Panc1 (cell line): ENCODE measurements at regions not wholly inside any gene's neighbourhood (a gene's known extent, or its start where the extent isn't known, plus 50 kb on each side); places are given as distances from the start of the nearest gene placed in this dataset.
"Not testable (repeated sequence)": the region's sequence is repeated elsewhere in the genome, so short reads cannot be mapped to it uniquely, and the experiment has no call there.

Source experiments
- ATAC-seq: fragments of 200-7000 bp; cut with Tn5 transposase; 2 replicates; pipeline ENCODE4 v1.9.1; 2020; ENCODE audit warnings: mild to moderate bottlenecking, moderate library complexity
- BruUV-seq: library from RNA; stranded (reverse); fragments of 400-500 nt; replicated peaks from 2 replicates; lab custom pipeline; 2021; lab: Mats Ljungman, UMichigan
- CTCF ChIA-PET: fragments of 300-600 bp; sonication (Branson Sonifier 250); formaldehyde crosslinking; loops from one replicate; lab custom pipeline; 2022; ENCODE audit warnings: antibody characterized with exemption; lab: Charles Lee
- POLR2A ChIA-PET: fragments of 300-600 bp; sonication (Branson Sonifier 250); formaldehyde crosslinking; loops from one replicate; lab custom pipeline; 2022; ENCODE audit warnings: antibody characterized with exemption; lab: Charles Lee
- DNase-seq: peaks from one replicate; pipeline ENCODE4 v3.0.0-alpha.2; 2010; ENCODE audit warnings: low read depth, low spot score
- H3K27ac ChIP-seq: 2 replicates; pipeline ENCODE4 v1.5.1; 2011; ENCODE audit warnings: mild to moderate bottlenecking, low read length, inconsistent platforms
- H3K27me3 ChIP-seq: fragments of 200-500 bp; sonication (Bioruptor generic); 2 replicates; pipeline ENCODE4 v1.6.0; 2014; ENCODE audit warnings: low read length, inconsistent platforms; ENCODE audit not compliant: control insufficient read depth, insufficient read depth
- H3K36me3 ChIP-seq: fragments of 200-500 bp; sonication (Bioruptor generic); 2 replicates; pipeline ENCODE4 v1.5.1; 2014; ENCODE audit warnings: inconsistent platforms, mild to moderate bottlenecking, low read length, moderate library complexity; ENCODE audit not compliant: control insufficient read depth, insufficient read depth
- H3K4me1 ChIP-seq: 2 replicates; pipeline ENCODE4 v1.5.1; 2011; ENCODE audit warnings: inconsistent platforms, mild to moderate bottlenecking, low read length, moderate library complexity; ENCODE audit not compliant: control insufficient read depth, insufficient read depth
- H3K4me3 ChIP-seq, 2 experiments: 2 replicates each; pipeline ENCODE4 v1.5.1; 2011 to 2012; ENCODE audit warnings: low read depth in 2 of 2, low read length in 2 of 2, mild to moderate bottlenecking in 2 of 2, inconsistent platforms in 1 of 2, moderate library complexity in 1 of 2
- H3K9me3 ChIP-seq: fragments of 200-500 bp; sonication (Bioruptor generic); 2 replicates; pipeline ENCODE4 v1.5.1; 2014; ENCODE audit warnings: low read depth, mild to moderate bottlenecking, inconsistent platforms, low read length, moderate library complexity; ENCODE audit not compliant: control insufficient read depth, insufficient read depth
- POLR2AphosphoS5 ChIP-seq: IDR thresholded peaks from 2 replicates; pipeline ENCODE4 v1.6.1; 2012; ENCODE audit warnings: mild to moderate bottlenecking, low read depth, low read length, moderate library complexity
- SIN3A ChIP-seq: IDR thresholded peaks from 2 replicates; pipeline ENCODE4 v1.6.1; 2012; ENCODE audit warnings: low read depth, mild to moderate bottlenecking, low read length, moderate library complexity, borderline replicate concordance; ENCODE audit not compliant: insufficient read depth
- TCF7L2 ChIP-seq: IDR thresholded peaks from 2 replicates; pipeline ENCODE4 v1.6.1; 2011; ENCODE audit warnings: mild to moderate bottlenecking, low read depth, low read length, inconsistent platforms
- in situ Hi-C: cut with HindIII; loops from 2 replicates; pipeline ENCODE4 v1.10.0; 2016; ENCODE audit warnings: low sequenced_read_pairs, low pct_unique_long_range_greater_than_20kb
- intact Hi-C: fragments of 100-400 bp; cut with micrococcal nuclease; formaldehyde crosslinking; loops from one replicate; pipeline ENCODE4 v1.10.0; 2022; ENCODE audit not compliant: unreplicated experiment
- TF ChIP-seq, protein P1 (sequence below): fragments of 450-650 bp; IDR thresholded peaks from 2 replicates; pipeline ENCODE4 v1.5.1; 2017; ENCODE audit warnings: mild to moderate bottlenecking
- TF ChIP-seq, protein P2 (sequence below), 2 experiments: IDR thresholded peaks; 2 replicates each; pipeline ENCODE4 v1.6.1; 2011 to 2012; ENCODE audit warnings: low read depth in 2 of 2, control low read depth in 1 of 2, low read length in 1 of 2, mild to moderate bottlenecking in 1 of 2, moderate library complexity in 1 of 2; ENCODE audit not compliant: insufficient read depth in 1 of 2

DNA sequence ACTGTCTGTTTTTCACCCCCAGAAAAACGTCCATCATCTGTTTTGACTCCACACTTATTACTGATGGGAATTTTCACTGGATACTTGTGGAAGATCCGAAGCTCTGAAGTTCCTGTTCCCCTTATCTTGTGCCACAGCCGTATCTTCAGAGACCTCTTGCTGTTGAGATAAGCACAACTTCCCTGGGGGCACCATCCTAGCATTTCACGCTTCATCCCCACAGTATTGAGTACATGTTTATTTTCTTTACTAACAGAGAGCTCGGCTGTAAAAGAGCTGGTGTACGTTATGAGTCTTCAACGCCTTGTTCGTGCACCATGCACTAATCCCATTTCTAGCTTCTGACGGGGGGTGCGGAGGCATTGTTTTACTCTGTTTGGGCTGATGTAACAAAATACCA, 813.6 kb upstream of the EEF2KMT start:
- Histone ChIP-seq H3K36me3 (no peaks in the 10 kb centered on the region), H3K27me3 (peaks cover 8% of the 10 kb centered on the region; the same call in 1 of the 2 replicates), H3K9me3 (no peaks in the 10 kb centered on the region), H3K27ac (no peak overlapping the region), H3K4me1 (no peaks in the 10 kb centered on the region), H3K4me3 (no peak overlapping the region)
- CTCF ChIA-PET, result no interaction called here
- POLR2A ChIA-PET, result no interaction called here
- in situ Hi-C loops, result no loop called here
- ATAC-seq, result no peak
- intact Hi-C loops, result no loop called here
- DNase-seq, result no peak
- TF ChIP-seq, protein P1, sequence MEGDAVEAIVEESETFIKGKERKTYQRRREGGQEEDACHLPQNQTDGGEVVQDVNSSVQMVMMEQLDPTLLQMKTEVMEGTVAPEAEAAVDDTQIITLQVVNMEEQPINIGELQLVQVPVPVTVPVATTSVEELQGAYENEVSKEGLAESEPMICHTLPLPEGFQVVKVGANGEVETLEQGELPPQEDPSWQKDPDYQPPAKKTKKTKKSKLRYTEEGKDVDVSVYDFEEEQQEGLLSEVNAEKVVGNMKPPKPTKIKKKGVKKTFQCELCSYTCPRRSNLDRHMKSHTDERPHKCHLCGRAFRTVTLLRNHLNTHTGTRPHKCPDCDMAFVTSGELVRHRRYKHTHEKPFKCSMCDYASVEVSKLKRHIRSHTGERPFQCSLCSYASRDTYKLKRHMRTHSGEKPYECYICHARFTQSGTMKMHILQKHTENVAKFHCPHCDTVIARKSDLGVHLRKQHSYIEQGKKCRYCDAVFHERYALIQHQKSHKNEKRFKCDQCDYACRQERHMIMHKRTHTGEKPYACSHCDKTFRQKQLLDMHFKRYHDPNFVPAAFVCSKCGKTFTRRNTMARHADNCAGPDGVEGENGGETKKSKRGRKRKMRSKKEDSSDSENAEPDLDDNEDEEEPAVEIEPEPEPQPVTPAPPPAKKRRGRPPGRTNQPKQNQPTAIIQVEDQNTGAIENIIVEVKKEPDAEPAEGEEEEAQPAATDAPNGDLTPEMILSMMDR, result no peak
- TF ChIP-seq SIN3A, result no peak
- no peak for TF ChIP-seq TCF7L2
- TF ChIP-seq, protein P2, sequence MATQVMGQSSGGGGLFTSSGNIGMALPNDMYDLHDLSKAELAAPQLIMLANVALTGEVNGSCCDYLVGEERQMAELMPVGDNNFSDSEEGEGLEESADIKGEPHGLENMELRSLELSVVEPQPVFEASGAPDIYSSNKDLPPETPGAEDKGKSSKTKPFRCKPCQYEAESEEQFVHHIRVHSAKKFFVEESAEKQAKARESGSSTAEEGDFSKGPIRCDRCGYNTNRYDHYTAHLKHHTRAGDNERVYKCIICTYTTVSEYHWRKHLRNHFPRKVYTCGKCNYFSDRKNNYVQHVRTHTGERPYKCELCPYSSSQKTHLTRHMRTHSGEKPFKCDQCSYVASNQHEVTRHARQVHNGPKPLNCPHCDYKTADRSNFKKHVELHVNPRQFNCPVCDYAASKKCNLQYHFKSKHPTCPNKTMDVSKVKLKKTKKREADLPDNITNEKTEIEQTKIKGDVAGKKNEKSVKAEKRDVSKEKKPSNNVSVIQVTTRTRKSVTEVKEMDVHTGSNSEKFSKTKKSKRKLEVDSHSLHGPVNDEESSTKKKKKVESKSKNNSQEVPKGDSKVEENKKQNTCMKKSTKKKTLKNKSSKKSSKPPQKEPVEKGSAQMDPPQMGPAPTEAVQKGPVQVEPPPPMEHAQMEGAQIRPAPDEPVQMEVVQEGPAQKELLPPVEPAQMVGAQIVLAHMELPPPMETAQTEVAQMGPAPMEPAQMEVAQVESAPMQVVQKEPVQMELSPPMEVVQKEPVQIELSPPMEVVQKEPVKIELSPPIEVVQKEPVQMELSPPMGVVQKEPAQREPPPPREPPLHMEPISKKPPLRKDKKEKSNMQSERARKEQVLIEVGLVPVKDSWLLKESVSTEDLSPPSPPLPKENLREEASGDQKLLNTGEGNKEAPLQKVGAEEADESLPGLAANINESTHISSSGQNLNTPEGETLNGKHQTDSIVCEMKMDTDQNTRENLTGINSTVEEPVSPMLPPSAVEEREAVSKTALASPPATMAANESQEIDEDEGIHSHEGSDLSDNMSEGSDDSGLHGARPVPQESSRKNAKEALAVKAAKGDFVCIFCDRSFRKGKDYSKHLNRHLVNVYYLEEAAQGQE (IDR thresholded peaks at IDR 0.05; ENCODE audit: insufficient read depth in 1 of 2, low read depth in 2 of 2, low read length in 1 of 2), result no peak
- no peak for TF ChIP-seq POLR2AphosphoS5
- BruUV-seq, result no TSS peak

DNA sequence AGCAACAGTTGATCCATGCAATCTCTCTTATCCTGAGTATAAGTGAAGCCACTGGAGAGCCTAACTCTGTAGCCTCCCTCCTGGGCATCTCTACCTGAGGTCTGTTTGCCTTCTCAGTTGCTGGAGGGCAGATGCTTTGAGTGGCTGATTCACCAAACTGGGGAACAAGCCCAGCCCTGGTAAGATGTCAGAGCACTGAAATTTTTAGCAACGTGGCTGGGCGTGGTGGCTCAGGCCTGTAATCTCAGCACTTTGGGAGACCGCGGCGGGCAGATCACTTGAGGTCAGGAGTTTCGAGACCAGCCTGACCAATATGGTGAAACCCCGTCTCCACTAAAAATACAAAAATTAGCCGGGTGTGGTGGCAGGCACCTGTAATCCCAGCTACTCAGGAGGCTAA, 812.0 kb upstream of the EEF2KMT start:
- POLR2A ChIA-PET, H3K27me3 ChIP-seq, H3K36me3 ChIP-seq, ATAC-seq, CTCF ChIA-PET, in situ Hi-C loops, H3K4me3 ChIP-seq, intact Hi-C loops, H3K9me3 ChIP-seq, H3K4me1 ChIP-seq, DNase-seq, BruUV-seq, H3K27ac ChIP-seq: not testable (repeated sequence)

DNA sequence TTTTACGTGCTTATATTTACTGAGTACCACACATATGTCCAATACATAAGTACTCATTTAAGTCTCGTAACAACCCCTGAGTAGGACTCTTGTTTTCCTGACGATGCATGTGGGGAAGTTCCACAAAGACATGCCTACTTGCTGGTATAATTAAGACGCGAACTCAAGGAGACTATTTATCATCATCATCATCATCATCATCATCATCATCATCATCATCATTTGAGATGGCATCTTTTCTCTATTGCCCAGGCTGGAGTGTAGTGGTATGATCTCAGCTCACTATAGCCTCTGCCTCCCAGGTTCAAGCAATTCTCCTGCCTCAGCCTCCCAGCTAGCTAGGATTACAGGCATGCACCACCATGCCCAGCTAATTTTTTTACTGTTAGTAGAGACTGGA, 809.9 kb upstream of the EEF2KMT start:
- no TSS peak for BruUV-seq
- Histone ChIP-seq H3K9me3 (no peaks in the 10 kb centered on the region), H3K27me3 (no peaks in the 10 kb centered on the region), H3K36me3 (no peaks in the 10 kb centered on the region), H3K27ac (no peak overlapping the region), H3K4me3 (no peak overlapping the region), H3K4me1 (no peaks in the 10 kb centered on the region)
- TF ChIP-seq, protein P1, result no peak
- TF ChIP-seq SIN3A (no peak), TCF7L2 (no peak)
- TF ChIP-seq, protein P2 (IDR thresholded peaks at IDR 0.05; ENCODE audit: insufficient read depth in 1 of 2, low read depth in 2 of 2, low read length in 1 of 2), result no peak
- CTCF ChIA-PET, result no interaction called here
- intact Hi-C loops, result no loop called here
- no peak for DNase-seq
- in situ Hi-C loops, result no loop called here
- POLR2A ChIA-PET, result no interaction called here
- no peak for ATAC-seq
